Immature natural killer cell (primary cell): ENCODE measurements at regions not wholly inside any gene's neighbourhood (a gene's known extent, or its start where the extent isn't known, plus 50 kb on each side); places are given as distances from the start of the nearest gene placed in this dataset.

Source experiments
- DNase-seq, 3 donors: peaks; one replicate each; pipeline ENCODE4 v3.0.0; 2022; ENCODE audit warnings: mixed read lengths in 1 of 3
- H3K27ac Mint-ChIP-seq, 6 donors: one replicate each; pipeline ENCODE4 v1.8.0; 2020; ENCODE audit warnings: mixed read lengths in 6 of 6, mild to moderate bottlenecking in 5 of 6, inconsistent platforms in 4 of 6, moderate library complexity in 3 of 6
- H3K27me3 Mint-ChIP-seq, 3 donors: one replicate each; pipeline ENCODE4 v1.8.0; 2020 to 2021; ENCODE audit warnings: low read depth in 3 of 3, mild to moderate bottlenecking in 3 of 3, mixed read lengths in 3 of 3, moderate library complexity in 3 of 3, inconsistent platforms in 1 of 3
- H3K36me3 Mint-ChIP-seq, 3 donors: one replicate each; pipeline ENCODE4 v1.8.0; 2020; ENCODE audit warnings: mixed read lengths in 3 of 3, inconsistent platforms in 2 of 3, mild to moderate bottlenecking in 2 of 3
- H3K4me1 Mint-ChIP-seq, 2 donors: one replicate each; pipeline ENCODE4 v1.8.0; 2020; ENCODE audit warnings: inconsistent platforms in 2 of 2, mild to moderate bottlenecking in 2 of 2, mixed read lengths in 2 of 2, moderate library complexity in 1 of 2
- H3K4me3 Mint-ChIP-seq, 5 donors: one replicate each; pipeline ENCODE4 v1.8.0; 2020; ENCODE audit warnings: mild to moderate bottlenecking in 5 of 5, mixed read lengths in 5 of 5, inconsistent platforms in 3 of 5, moderate library complexity in 3 of 5
- H3K9me3 Mint-ChIP-seq, 6 donors: one replicate each; pipeline ENCODE4 v1.8.0; 2020; ENCODE audit warnings: mild to moderate bottlenecking in 6 of 6, mixed read lengths in 6 of 6, inconsistent platforms in 4 of 6, moderate library complexity in 3 of 6

DNA sequence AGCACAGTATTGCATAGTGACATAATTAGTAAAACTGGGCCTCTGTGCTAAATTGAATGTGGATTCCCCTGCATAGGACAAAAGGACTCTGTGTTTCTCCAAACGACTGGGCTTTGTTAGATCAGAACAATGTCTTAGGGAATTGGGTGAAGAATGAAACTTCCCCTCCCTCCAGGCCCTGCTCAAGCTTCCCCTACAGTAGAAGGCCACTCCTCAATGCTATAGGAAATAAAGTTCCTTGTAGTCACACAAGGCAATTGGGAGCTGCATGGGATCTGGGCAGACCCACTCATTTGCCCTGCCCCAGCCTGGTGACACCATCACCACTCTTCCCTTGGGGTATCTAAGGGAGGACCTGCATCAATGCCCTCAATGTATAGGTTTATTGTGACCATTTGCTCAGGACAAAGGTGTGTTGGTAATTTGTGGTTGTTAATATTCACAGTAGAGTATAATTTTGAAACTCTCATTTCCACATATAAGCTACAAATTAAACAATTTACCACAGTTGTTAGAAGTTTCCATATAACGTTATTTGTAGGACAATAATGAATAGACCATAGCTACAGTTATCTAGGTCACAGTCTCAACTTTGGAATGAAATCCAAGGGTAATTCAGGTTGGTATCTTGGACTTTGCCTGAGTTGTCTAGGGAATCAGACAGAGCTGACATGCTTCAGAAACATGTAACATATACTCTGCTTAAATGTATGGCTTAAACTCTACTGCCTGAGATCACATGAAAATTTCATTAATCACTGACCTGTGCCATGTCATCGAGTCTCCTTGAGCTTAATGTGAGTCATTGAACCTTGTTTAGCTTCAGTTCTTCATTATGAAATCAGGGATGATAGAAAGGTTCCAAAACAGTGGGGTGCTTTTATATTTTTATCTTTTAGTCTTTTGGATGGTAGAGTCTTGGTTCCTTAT is 64.8 kb upstream of the DARS1 start:
- H3K36me3 Mint-ChIP-seq, result no peaks in the 10 kb centered on the region
- H3K4me1 Mint-ChIP-seq, result peaks cover 3 to 16% of the 10 kb centered on the region in 2 donors

DNA sequence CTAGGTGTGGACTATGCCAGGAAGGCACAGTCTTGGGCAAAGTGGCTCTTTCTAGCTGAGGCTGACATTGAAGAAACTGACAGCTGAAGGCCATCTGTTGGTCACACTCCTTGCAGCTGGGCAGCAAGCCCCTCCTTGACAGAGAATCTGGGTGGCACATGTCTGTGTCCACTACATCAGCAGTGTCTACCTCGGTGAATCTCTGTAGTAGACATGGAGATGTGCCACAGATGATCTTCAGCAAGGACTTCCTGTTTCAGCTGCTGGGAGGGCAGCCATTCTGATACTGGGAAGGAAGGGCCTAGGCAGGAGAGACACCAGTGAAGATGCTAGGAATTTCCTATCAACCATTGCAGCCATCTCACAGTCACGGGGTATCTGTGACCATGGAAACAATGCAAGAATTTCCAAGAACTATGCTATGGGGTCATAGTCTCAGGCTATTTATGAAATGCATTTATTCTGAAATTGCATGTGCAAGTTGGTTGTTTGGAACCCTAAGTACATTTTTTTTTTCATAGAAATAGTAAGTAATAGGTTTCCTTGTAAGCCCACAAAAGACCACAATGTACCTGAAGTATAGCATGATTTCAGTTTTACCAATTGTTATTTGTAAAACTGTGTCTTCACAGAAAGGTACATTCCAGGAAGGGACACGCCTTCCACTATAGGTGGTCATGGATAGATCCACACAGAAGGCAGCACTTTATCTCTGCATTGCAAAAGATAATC is 63.8 kb upstream of the DARS1 start:
- no peak overlapping the region for H3K27ac Mint-ChIP-seq
- H3K4me3 Mint-ChIP-seq, result no peak overlapping the region
- H3K4me1 Mint-ChIP-seq, result peaks cover 3 to 16% of the 10 kb centered on the region in 2 donors
- H3K36me3 Mint-ChIP-seq, result no peaks in the 10 kb centered on the region
- peaks cover 0 to 10% (median 0%) of the 10 kb centered on the region in 3 donors for H3K27me3 Mint-ChIP-seq
- H3K9me3 Mint-ChIP-seq, result no peaks in the 10 kb centered on the region
- no peak for DNase-seq

More for the DNA sequence above, 64.8 kb upstream of the DARS1 start:
- Mint-ChIP-seq H3K9me3 (no peaks in the 10 kb centered on the region), H3K4me3 (no peak overlapping the region), H3K27me3 (peaks cover 0 to 9% (median 0%) of the 10 kb centered on the region in 3 donors), H3K27ac (no peak overlapping the region)
- no peak for DNase-seq

DNA sequence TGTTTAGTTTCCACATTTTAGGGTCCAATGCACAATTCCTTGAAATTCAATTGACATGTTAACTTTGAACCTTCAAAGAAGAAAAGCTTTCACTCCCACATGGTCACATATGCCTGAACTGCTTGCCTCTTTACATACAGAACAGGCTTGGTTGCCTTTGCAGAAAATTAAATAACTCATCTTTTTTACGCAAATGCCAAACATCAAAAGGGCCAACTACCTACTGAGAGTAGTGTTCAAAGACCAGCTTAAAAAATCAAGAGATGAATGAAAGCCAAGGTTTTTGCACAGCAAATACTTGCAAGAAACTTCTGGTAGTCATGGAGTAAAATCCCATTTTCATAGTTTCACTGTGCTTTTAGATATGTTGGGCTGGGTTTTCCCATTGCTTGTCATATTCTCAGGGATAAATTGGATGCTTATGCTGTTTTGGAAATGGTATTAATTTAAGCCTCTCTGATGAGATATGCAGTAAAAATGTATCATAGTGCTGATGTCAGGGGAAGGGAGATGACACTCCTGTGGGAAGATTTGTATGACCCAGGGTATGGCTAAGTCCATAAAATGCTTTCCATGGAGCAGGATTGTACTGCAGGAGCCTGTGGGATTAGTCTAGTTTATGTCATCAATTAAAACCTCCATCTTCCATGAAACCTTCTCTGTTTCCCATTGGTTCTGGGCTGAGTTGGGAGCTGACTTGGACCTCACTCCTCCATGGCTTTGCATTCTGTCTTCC is 60.6 kb upstream of the DARS1 start:
- DNase-seq, result no peak
- Mint-ChIP-seq H3K4me1 (no peaks in the 10 kb centered on the region), H3K27ac (no peak overlapping the region), H3K27me3 (peaks cover 0 to 10% (median 2%) of the 10 kb centered on the region in 3 donors), H3K9me3 (no peaks in the 10 kb centered on the region), H3K36me3 (no peaks in the 10 kb centered on the region), H3K4me3 (no peak overlapping the region)

DNA sequence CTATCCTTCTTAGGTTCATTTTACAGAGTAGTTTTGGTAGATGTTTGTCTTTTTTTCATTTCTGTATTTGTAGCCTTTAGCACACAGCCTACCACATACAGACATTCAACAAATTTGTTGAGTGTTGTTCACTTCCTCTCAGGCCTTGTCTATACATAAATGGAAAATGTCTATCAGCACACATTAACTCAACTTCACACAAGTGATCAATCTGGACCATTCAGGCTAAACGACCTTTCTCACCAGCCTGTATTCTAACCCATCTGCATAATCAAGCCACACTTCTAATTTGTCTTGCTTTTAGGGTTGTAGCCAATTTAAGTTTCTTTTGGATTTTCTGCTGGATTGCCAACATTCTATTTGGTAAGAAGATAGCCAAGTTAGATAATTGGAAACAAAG is 59.9 kb upstream of the DARS1 start:
- no peaks in the 10 kb centered on the region for H3K9me3 Mint-ChIP-seq
- DNase-seq, result no peak
- no peak overlapping the region for H3K27ac Mint-ChIP-seq
- no peak overlapping the region for H3K4me3 Mint-ChIP-seq
- H3K36me3 Mint-ChIP-seq, result no peaks in the 10 kb centered on the region
- peaks cover 0 to 10% (median 2%) of the 10 kb centered on the region in 3 donors for H3K27me3 Mint-ChIP-seq
- no peaks in the 10 kb centered on the region for H3K4me1 Mint-ChIP-seq
